Liver (tissue), 3 donors: ENCODE measurements at regions not wholly inside any gene's neighbourhood (a gene's known extent, or its start where the extent isn't known, plus 50 kb on each side); places are given as distances from the start of the nearest gene placed in this dataset.

ENCODE experiments used
- CTCF ChIP-seq: fragments of 150-350 bp; IDR thresholded peaks from 2 replicates; pipeline ENCODE4 v1.5.1; 2017; ENCODE audit warnings: improper control_type of control experiment, low read depth, low read length; ENCODE audit not compliant: missing input control
- EGR1 ChIP-seq, 2 donors: IDR thresholded peaks; 2 replicates each; pipeline ENCODE4 v1.6.1; 2016 to 2018; ENCODE audit warnings: antibody characterized with exemption in 2 of 2, low read depth in 2 of 2
- NR2F2 ChIP-seq: IDR thresholded peaks from 2 replicates; pipeline ENCODE4 v1.6.1; 2016; ENCODE audit warnings: antibody characterized with exemption
- REST ChIP-seq: IDR thresholded peaks from 2 replicates; pipeline ENCODE4 v1.6.1; 2016; ENCODE audit warnings: antibody characterized with exemption, mild to moderate bottlenecking
- SP1 ChIP-seq: IDR thresholded peaks from 2 replicates; pipeline ENCODE4 v1.6.1; 2018; ENCODE audit warnings: antibody characterized with exemption, mild to moderate bottlenecking
- TAF1 ChIP-seq: conservative IDR thresholded peaks from 2 replicates; pipeline ENCODE4 v1.6.1; 2016; ENCODE audit warnings: antibody characterized with exemption, mild to moderate bottlenecking
- ZBTB33 ChIP-seq: IDR thresholded peaks from 2 replicates; pipeline ENCODE4 v1.6.1; 2016; ENCODE audit warnings: antibody characterized with exemption
- donor health status: healthy.
- donor health status: healthy.

- TF ChIP-seq CTCF (no peak), ZBTB33 (no peak), EGR1 (IDR thresholded peaks at IDR 0.05; ENCODE audit: low read depth in 2 of 2) (no peak), TAF1 (no peak), NR2F2 (no peak), SP1 (no peak), REST (no peak)
Observed at GRCh38 chr10:65620404-65621048, 1305.3 kb upstream of the LRRTM3 start.
